Kasumi-1 (cell line): ENCODE measurements at regions not wholly inside any gene's neighbourhood (a gene's known extent, or its start where the extent isn't known, plus 50 kb on each side); places are given as distances from the start of the nearest gene placed in this dataset.
"Not testable (repeated sequence)": the region's sequence is repeated elsewhere in the genome, so short reads cannot be mapped to it uniquely, and the experiment has no call there.

Experiments
- DNase-seq, 2 experiments: peaks; one replicate each; lab custom pipeline; 2025; lab: John Stamatoyannopoulos, UW

- DNase-seq = no peak
These were observed 470.0 kb upstream of the CAMK1G start for GRCh38 chr1:209113521-209113920.

- no peak for DNase-seq
These were observed 466.8 kb upstream of the CAMK1G start for GRCh38 chr1:209116705-209117104.

- DNase-seq = no peak
These were observed 459.9 kb upstream of the CAMK1G start for GRCh38 chr1:209123601-209124000.

GRCh38 chr1:209129091-209129490 lies 454.4 kb upstream of the CAMK1G start:
- not testable (repeated sequence) for DNase-seq

- DNase-seq = no peak
These were observed 452.6 kb upstream of the CAMK1G start for GRCh38 chr1:209130886-209131285.

GRCh38 chr1:209132736-209133467 lies 450.6 kb upstream of the CAMK1G start:
- DNase-seq = no peak

GRCh38 chr1:209134001-209134400 lies 449.5 kb upstream of the CAMK1G start:
- no peak for DNase-seq

- DNase-seq = no peak
These were observed 439.6 kb upstream of the CAMK1G start for GRCh38 chr1:209143916-209144315.

- DNase-seq = peak; percentile 37 to 40
These were observed 433.4 kb upstream of the CAMK1G start for GRCh38 chr1:209150114-209150513.

- DNase-seq = no peak
These were observed 430.1 kb upstream of the CAMK1G start for GRCh38 chr1:209153411-209153810.

- no peak for DNase-seq
These were observed 428.6 kb upstream of the CAMK1G start for GRCh38 chr1:209154912-209155311.

GRCh38 chr1:209155546-209155945 lies 428.0 kb upstream of the CAMK1G start:
- DNase-seq = no peak

- no peak for DNase-seq
These were observed 426.5 kb upstream of the CAMK1G start for GRCh38 chr1:209156991-209157390.

- no peak for DNase-seq
These were observed 425.8 kb upstream of the CAMK1G start for GRCh38 chr1:209157546-209158249.

GRCh38 chr1:209158851-209159250 lies 424.7 kb upstream of the CAMK1G start:
- no peak for DNase-seq

- no peak for DNase-seq
These were observed 423.3 kb upstream of the CAMK1G start for GRCh38 chr1:209160230-209160629.

- DNase-seq = no peak
These were observed 420.9 kb upstream of the CAMK1G start for GRCh38 chr1:209162651-209163050.

- no peak for DNase-seq
These were observed 415.3 kb upstream of the CAMK1G start for GRCh38 chr1:209168204-209168603.

GRCh38 chr1:209171151-209171550 lies 412.4 kb upstream of the CAMK1G start:
- DNase-seq = no peak

- DNase-seq = no peak
These were observed 411.2 kb upstream of the CAMK1G start for GRCh38 chr1:209172286-209172685.

GRCh38 chr1:209172792-209173542 lies 410.5 kb upstream of the CAMK1G start:
- DNase-seq = not testable (repeated sequence)

- not testable (repeated sequence) for DNase-seq
These were observed 409.7 kb upstream of the CAMK1G start for GRCh38 chr1:209173796-209174195.
